Daoy (cell line): ENCODE measurements at regions not wholly inside any gene's neighbourhood (a gene's known extent, or its start where the extent isn't known, plus 50 kb on each side); places are given as distances from the start of the nearest gene placed in this dataset.

Source experiments
- DNase-seq: peaks from one replicate; pipeline ENCODE4 v3.0.0-alpha.2; 2015; ENCODE audit warnings: low read depth

- peak; percentile 29 for DNase-seq
Observed at GRCh38 chr2:200054681-200055468, 99.5 kb downstream of the MAIP1 start.

- DNase-seq = no peak
Observed at GRCh38 chr2:200056105-200056504, 100.7 kb downstream of the MAIP1 start.

- DNase-seq = no peak
Observed at GRCh38 chr2:200063155-200063554, 107.8 kb downstream of the MAIP1 start.

GRCh38 chr2:200064879-200065278 lies 109.5 kb downstream of the MAIP1 start:
- no peak for DNase-seq

GRCh38 chr2:200065477-200065876 lies 110.1 kb downstream of the MAIP1 start:
- no peak for DNase-seq

- DNase-seq = no peak
Observed at GRCh38 chr2:200066417-200066816, 111.0 kb downstream of the MAIP1 start.

- no peak for DNase-seq
Observed at GRCh38 chr2:200068642-200069041, 113.3 kb downstream of the MAIP1 start.

- DNase-seq = peak; percentile 47
Observed at GRCh38 chr2:200077210-200077650, 121.8 kb downstream of the MAIP1 start.

GRCh38 chr2:200077838-200078237 lies 122.5 kb downstream of the MAIP1 start:
- DNase-seq = peak; percentile 56

GRCh38 chr2:200079356-200079755 lies 124.0 kb downstream of the MAIP1 start:
- DNase-seq = no peak

- DNase-seq = no peak
Observed at GRCh38 chr2:200081236-200081635, 125.9 kb downstream of the MAIP1 start.

GRCh38 chr2:200081811-200082210 lies 126.4 kb downstream of the MAIP1 start:
- DNase-seq = no peak

GRCh38 chr2:200084036-200084435 lies 128.7 kb downstream of the MAIP1 start:
- no peak for DNase-seq

GRCh38 chr2:200086911-200087310 lies 131.5 kb downstream of the MAIP1 start:
- DNase-seq = peak; percentile 15

GRCh38 chr2:200087451-200087850 lies 132.1 kb downstream of the MAIP1 start:
- DNase-seq = no peak

GRCh38 chr2:200089040-200089755 lies 133.8 kb downstream of the MAIP1 start:
- DNase-seq = no peak

- no peak for DNase-seq
Observed at GRCh38 chr2:200089756-200090109, 134.4 kb downstream of the MAIP1 start.

- no peak for DNase-seq
Observed at GRCh38 chr2:200090683-200091082, 135.3 kb downstream of the MAIP1 start.

GRCh38 chr2:200091126-200091525 lies 135.7 kb downstream of the MAIP1 start:
- DNase-seq = no peak

- DNase-seq = no peak
Observed at GRCh38 chr2:200092235-200092634, 136.9 kb downstream of the MAIP1 start.

GRCh38 chr2:200095436-200095835 lies 140.1 kb downstream of the MAIP1 start:
- DNase-seq = peak; percentile 10

- no peak for DNase-seq
Observed at GRCh38 chr2:200099256-200099655, 143.9 kb downstream of the MAIP1 start.

GRCh38 chr2:200100027-200100426 lies 144.6 kb downstream of the MAIP1 start:
- DNase-seq = no peak
